ENCODE measurements at regions not wholly inside any gene's neighbourhood (a gene's known extent, or its start where the extent isn't known, plus 50 kb on each side); places are given as distances from the start of the nearest gene placed in this dataset.

DNA sequence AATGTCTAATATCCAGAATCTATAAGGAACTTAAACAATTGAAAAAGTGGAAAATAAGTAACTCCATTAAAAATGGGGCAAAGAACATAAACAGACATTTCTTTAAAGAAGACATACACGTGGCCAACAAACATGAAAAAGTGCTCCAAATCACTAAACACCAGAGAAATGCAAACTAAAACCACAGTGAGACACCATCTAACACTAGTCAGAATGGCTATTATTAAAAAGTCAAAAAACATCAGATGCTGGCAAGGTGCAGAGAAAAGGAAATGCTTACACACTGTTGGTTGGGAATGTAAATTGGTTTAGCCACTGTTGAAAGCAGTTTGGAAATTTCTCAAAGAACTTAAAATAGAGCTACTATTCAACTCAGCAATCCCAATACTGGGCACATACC lies 169.2 kb upstream of the MANEA start:
- TF ChIP-seq POLR2A (IDR thresholded peaks at IDR 0.05) (no peak), EP300 (IDR thresholded peaks at IDR 0.05) (no peak)
- TF ChIP-seq, protein P1, sequence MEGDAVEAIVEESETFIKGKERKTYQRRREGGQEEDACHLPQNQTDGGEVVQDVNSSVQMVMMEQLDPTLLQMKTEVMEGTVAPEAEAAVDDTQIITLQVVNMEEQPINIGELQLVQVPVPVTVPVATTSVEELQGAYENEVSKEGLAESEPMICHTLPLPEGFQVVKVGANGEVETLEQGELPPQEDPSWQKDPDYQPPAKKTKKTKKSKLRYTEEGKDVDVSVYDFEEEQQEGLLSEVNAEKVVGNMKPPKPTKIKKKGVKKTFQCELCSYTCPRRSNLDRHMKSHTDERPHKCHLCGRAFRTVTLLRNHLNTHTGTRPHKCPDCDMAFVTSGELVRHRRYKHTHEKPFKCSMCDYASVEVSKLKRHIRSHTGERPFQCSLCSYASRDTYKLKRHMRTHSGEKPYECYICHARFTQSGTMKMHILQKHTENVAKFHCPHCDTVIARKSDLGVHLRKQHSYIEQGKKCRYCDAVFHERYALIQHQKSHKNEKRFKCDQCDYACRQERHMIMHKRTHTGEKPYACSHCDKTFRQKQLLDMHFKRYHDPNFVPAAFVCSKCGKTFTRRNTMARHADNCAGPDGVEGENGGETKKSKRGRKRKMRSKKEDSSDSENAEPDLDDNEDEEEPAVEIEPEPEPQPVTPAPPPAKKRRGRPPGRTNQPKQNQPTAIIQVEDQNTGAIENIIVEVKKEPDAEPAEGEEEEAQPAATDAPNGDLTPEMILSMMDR (IDR thresholded peaks at IDR 0.05), result no peak

All from ovary (tissue), 3 donors.